NCI-H524 treated with DMSO at 0.1 percent for 48 hours (cell line): ENCODE measurements at regions not wholly inside any gene's neighbourhood (a gene's known extent, or its start where the extent isn't known, plus 50 kb on each side); places are given as distances from the start of the nearest gene placed in this dataset.

Source experiments
- DNase-seq: peaks from one replicate; lab custom pipeline; 2025; lab: John Stamatoyannopoulos, UW

- DNase-seq = no peak
These were observed 71.4 kb upstream of the HHIP start for GRCh38 chr4:144574509-144574908.

- peak; percentile 70 for DNase-seq
These were observed 70.8 kb upstream of the HHIP start for GRCh38 chr4:144575181-144575580.

GRCh38 chr4:144578681-144579080 is 67.3 kb upstream of the HHIP start:
- DNase-seq = no peak

GRCh38 chr4:144579411-144580030 is 66.4 kb upstream of the HHIP start:
- DNase-seq = no peak

GRCh38 chr4:144580430-144580829 is 65.5 kb upstream of the HHIP start:
- DNase-seq = no peak

- DNase-seq = no peak
These were observed 63.7 kb upstream of the HHIP start for GRCh38 chr4:144582105-144582850.

GRCh38 chr4:144582975-144583374 is 63.0 kb upstream of the HHIP start:
- DNase-seq = no peak

- no peak for DNase-seq
These were observed 62.3 kb upstream of the HHIP start for GRCh38 chr4:144583658-144584057.

- DNase-seq = no peak
These were observed 61.5 kb upstream of the HHIP start for GRCh38 chr4:144584428-144584827.

GRCh38 chr4:144589512-144589911 is 56.4 kb upstream of the HHIP start:
- no peak for DNase-seq

GRCh38 chr4:144590020-144590419 is 55.9 kb upstream of the HHIP start:
- no peak for DNase-seq

- peak; percentile 69 for DNase-seq
These were observed 54.6 kb upstream of the HHIP start for GRCh38 chr4:144591401-144591800.

GRCh38 chr4:144592264-144592663 is 53.7 kb upstream of the HHIP start:
- DNase-seq = no peak

GRCh38 chr4:144594471-144594986 is 51.4 kb upstream of the HHIP start:
- no peak for DNase-seq

- no peak for DNase-seq
These were observed 50.3 kb upstream of the HHIP start for GRCh38 chr4:144595681-144596080.
